Endothelial cell (in vitro differentiated cells): ENCODE measurements at regions not wholly inside any gene's neighbourhood (a gene's known extent, or its start where the extent isn't known, plus 50 kb on each side); places are given as distances from the start of the nearest gene placed in this dataset.

Experiments
- DNase-seq: peaks from one replicate; pipeline ENCODE4 v3.0.0; 2021; ENCODE audit warnings: low spot score
- H3K27ac Mint-ChIP-seq: one replicate; pipeline ENCODE4 v1.8.0; 2021; ENCODE audit warnings: mixed read lengths, inconsistent platforms; ENCODE audit not compliant: unreplicated experiment
- H3K27me3 Mint-ChIP-seq: one replicate; pipeline ENCODE4 v1.8.0; 2021; ENCODE audit warnings: mild to moderate bottlenecking, moderate library complexity, mixed read lengths, inconsistent platforms; ENCODE audit not compliant: unreplicated experiment
- H3K36me3 Mint-ChIP-seq: one replicate; pipeline ENCODE4 v1.8.0; 2021; ENCODE audit warnings: mild to moderate bottlenecking, low read depth, mixed read lengths, inconsistent platforms; ENCODE audit not compliant: unreplicated experiment
- H3K4me1 Mint-ChIP-seq: one replicate; pipeline ENCODE4 v1.8.0; 2021; ENCODE audit warnings: mild to moderate bottlenecking, mixed read lengths, inconsistent platforms; ENCODE audit not compliant: unreplicated experiment
- H3K4me3 Mint-ChIP-seq: one replicate; pipeline ENCODE4 v1.8.0; 2021; ENCODE audit warnings: mild to moderate bottlenecking, mixed read lengths, inconsistent platforms; ENCODE audit not compliant: unreplicated experiment
- H3K9me3 Mint-ChIP-seq: one replicate; pipeline ENCODE4 v1.8.0; 2021; ENCODE audit warnings: mixed read lengths, inconsistent platforms; ENCODE audit not compliant: unreplicated experiment
- TF ChIP-seq, protein P1 (sequence below): fragments of 200-600 bp; sonication (generic); IDR thresholded peaks from one replicate; pipeline ENCODE4 v1.5.0; 2021; ENCODE audit warnings: antibody characterized with exemption; ENCODE audit not compliant: unreplicated experiment

DNA sequence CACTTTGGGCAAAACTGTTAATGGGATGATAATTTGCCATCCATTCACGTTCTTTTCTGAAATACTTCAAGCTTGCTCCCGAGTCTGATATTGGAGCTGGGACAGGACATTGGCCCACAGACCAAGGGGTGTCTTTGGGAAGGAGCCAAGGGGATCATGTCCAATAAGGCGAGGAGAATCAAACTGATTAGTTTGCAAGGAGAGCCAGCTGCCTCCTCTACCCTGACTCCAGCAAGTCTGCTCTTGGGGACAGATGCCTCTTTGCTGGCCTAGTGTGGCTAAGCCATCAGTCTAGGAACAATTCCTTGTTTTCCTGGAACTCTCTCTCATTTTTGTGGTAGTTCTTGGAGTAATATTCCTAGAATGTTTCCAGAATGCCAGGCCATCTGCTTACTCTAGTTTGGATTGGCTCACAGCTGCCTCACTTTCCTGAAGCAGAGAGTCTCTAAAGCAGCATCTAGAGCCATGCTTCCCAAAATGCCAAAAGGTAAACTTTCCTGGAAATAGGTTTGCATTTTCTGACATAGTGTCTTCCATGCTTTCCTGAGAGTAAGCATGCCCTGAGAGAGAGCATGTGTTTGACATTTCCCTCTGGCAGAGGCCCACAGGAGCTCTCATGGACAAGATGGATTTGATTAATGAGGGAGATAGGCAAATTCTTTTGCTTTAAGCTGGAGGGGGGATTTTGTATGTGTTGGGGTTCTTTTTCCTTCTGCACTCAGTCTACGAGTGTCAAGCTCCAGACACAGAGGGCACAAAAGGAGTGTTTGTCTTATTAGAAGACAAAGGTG, 145.6 kb downstream of the GDAP2 start:
- DNase-seq = no peak
- Mint-ChIP-seq H3K4me1 (no peaks in the 10 kb centered on the region), H3K36me3 (no peaks in the 10 kb centered on the region), H3K4me3 (no peak overlapping the region), H3K27me3 (no peaks in the 10 kb centered on the region), H3K9me3 (no peaks in the 10 kb centered on the region), H3K27ac (no peak overlapping the region)
- TF ChIP-seq, protein P1, sequence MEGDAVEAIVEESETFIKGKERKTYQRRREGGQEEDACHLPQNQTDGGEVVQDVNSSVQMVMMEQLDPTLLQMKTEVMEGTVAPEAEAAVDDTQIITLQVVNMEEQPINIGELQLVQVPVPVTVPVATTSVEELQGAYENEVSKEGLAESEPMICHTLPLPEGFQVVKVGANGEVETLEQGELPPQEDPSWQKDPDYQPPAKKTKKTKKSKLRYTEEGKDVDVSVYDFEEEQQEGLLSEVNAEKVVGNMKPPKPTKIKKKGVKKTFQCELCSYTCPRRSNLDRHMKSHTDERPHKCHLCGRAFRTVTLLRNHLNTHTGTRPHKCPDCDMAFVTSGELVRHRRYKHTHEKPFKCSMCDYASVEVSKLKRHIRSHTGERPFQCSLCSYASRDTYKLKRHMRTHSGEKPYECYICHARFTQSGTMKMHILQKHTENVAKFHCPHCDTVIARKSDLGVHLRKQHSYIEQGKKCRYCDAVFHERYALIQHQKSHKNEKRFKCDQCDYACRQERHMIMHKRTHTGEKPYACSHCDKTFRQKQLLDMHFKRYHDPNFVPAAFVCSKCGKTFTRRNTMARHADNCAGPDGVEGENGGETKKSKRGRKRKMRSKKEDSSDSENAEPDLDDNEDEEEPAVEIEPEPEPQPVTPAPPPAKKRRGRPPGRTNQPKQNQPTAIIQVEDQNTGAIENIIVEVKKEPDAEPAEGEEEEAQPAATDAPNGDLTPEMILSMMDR = no peak

DNA sequence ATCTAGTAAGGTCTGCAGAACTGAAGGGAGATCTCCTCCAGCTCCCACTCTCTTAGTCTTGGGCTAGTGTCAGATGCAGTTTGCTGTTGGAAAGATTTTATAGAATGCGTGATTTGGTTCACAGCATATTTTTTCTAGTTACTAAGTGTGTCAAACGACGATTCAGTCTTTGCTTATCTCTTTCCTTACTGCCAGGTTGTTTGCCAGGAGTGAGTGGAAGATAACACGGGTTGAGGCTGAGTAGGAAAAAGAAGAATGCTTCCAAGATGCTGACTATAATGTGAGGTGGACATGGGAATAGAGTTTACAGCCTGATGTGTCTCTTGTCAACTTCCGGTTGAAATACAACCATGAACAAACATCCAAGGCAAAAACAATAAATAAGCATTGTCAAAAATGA, 141.4 kb downstream of the GDAP2 start:
- TF ChIP-seq, protein P1 = no peak
- no peak overlapping the region for H3K27ac Mint-ChIP-seq
- no peak for DNase-seq
- no peaks in the 10 kb centered on the region for H3K36me3 Mint-ChIP-seq
- H3K9me3 Mint-ChIP-seq = no peaks in the 10 kb centered on the region
- H3K4me3 Mint-ChIP-seq = no peak overlapping the region
- H3K27me3 Mint-ChIP-seq = no peaks in the 10 kb centered on the region
- H3K4me1 Mint-ChIP-seq = no peaks in the 10 kb centered on the region

DNA sequence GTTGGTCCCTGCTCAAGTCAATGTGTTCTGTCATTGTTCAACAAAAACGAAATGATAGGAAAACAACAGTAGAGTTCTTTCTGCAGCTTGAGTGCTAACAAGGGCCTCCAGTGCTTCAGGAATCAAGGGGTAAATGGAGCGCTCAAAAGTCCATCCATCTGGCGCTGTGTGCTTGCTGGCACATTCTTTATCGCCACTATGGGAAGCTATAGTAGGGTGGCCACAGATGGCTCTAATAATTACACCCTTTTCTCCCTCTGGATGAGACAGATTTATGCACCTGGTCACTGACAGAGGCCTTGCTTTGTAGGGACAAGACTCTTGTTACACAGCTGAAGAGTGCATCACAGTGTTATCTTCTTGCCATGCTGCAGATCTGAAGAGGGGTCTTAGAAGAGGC, 136.0 kb downstream of the GDAP2 start:
- H3K4me1 Mint-ChIP-seq = no peaks in the 10 kb centered on the region
- H3K27ac Mint-ChIP-seq = no peak overlapping the region
- H3K27me3 Mint-ChIP-seq = no peaks in the 10 kb centered on the region
- no peak for DNase-seq
- no peaks in the 10 kb centered on the region for H3K36me3 Mint-ChIP-seq
- H3K4me3 Mint-ChIP-seq = no peak overlapping the region
- no peaks in the 10 kb centered on the region for H3K9me3 Mint-ChIP-seq
- TF ChIP-seq, protein P1 = no peak

DNA sequence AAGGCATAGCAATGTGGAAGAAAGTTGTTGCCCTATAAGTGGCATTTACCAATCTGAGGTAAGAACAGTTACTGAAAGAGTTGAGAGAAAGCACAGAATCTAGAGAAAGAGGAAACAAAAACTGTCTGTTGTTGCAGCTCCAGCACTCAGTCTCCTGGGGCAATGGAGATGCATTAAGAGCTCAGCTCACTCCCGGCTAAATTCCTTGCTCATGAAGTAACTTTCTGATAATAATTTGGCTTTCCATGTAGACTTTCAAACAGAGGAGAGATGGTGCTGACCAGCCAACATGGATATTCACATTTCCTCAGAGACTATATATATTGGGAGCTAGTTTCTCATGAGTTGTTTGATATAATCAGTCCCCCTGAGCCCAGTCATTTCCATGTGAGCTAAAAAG, 135.3 kb downstream of the GDAP2 start:
- TF ChIP-seq, protein P1 = no peak
- Mint-ChIP-seq H3K4me1 (no peaks in the 10 kb centered on the region), H3K4me3 (no peak overlapping the region), H3K36me3 (no peaks in the 10 kb centered on the region), H3K27me3 (no peaks in the 10 kb centered on the region), H3K27ac (no peak overlapping the region), H3K9me3 (no peaks in the 10 kb centered on the region)
- no peak for DNase-seq

DNA sequence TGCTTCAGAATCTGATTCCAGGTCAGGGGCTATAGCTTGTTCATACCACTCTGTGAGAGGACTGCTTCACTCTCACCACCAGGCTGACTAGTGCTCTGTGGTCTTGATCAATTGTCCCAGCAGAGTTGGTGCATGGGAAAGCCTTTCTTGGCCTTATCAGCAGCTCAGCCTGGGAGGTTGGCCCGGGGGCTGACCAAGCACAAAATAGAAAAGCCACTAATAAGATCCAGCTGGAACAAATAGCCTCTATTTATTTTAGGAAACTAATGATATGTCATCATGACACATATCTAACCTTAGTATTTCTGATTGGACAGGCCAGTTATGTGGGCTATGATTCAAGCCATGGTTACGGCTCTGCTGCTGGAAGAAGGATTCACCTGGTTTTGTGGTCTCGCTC, 134.2 kb downstream of the GDAP2 start:
- H3K9me3 Mint-ChIP-seq = no peaks in the 10 kb centered on the region
- TF ChIP-seq, protein P1 = no peak
- no peak overlapping the region for H3K27ac Mint-ChIP-seq
- H3K27me3 Mint-ChIP-seq = no peaks in the 10 kb centered on the region
- no peak overlapping the region for H3K4me3 Mint-ChIP-seq
- no peak for DNase-seq
- H3K4me1 Mint-ChIP-seq = no peaks in the 10 kb centered on the region
- H3K36me3 Mint-ChIP-seq = no peaks in the 10 kb centered on the region
